ENCODE measurements at regions not wholly inside any gene's neighbourhood (a gene's known extent, or its start where the extent isn't known, plus 50 kb on each side); places are given as distances from the start of the nearest gene placed in this dataset.

DNA sequence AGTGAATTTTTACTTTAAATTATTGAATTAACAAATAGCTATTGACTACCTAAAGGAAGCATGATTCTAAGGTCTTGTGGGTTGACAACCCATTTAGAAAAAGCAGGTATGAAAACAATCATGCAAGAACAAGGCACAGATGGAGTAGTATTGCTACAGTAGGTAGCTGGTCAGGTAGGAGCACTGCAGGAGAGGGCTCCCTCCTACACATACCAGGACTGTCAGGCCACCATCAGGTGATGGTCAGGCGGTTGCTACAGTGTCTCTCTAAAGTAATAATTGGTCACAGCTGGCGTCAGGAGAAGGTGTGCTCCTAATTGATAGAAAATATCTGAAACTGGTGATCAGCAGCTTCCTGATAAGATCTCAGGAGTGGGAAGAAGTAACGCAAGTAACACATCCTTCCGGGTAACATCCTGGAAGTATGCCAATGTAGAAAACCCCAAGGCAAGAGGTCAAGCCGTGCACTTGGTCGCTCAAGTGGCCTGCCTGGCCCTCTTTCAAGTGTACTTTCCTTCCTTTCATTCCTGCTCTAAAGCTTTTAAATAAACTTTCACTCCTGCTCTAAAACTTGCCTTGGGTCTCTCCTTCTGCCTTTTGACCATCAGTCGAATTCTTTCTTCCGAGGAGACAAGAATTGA lies 486.5 kb downstream of the TMEM114 start:
- TF ChIP-seq CTCF (IDR thresholded peaks at IDR 0.05) (no peak), POLR2A (IDR thresholded peaks at IDR 0.05) (no peak)

Data from vagina (tissue), 2 donors.